ENCODE measurements at regions not wholly inside any gene's neighbourhood (a gene's known extent, or its start where the extent isn't known, plus 50 kb on each side); places are given as distances from the start of the nearest gene placed in this dataset.
"Not testable (repeated sequence)": the region's sequence is repeated elsewhere in the genome, so short reads cannot be mapped to it uniquely, and the experiment has no call there.

DNA sequence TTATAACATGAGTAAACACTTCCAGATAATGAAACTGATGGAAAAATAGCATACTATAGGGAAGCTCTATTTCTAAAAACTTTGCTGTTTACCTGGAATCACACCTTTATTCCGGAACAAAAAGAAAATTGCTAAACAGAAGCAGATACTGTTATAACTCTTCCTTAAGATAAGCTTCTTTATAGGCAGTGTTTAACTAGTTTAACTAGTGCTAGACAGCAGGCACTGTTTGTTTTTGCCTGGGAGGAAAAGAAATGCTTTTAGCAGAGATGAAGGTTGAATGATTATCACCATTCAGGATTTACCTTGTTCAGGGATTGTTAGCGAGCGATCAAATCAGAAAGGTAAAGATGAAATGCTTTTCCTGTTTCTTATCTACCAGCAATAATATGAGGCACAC, 54.7 kb upstream of the PDPR start:
- TF ChIP-seq EZH2 (IDR thresholded peaks at IDR 0.05; ENCODE audit: low read depth, low read length, severe bottlenecking); POLR2AphosphoS5 (IDR thresholded peaks at IDR 0.05; ENCODE audit: low read depth, low read length): not testable (repeated sequence)
